T-helper 1 cell (primary cell): ENCODE measurements at regions not wholly inside any gene's neighbourhood (a gene's known extent, or its start where the extent isn't known, plus 50 kb on each side); places are given as distances from the start of the nearest gene placed in this dataset.
"Not testable (repeated sequence)": the region's sequence is repeated elsewhere in the genome, so short reads cannot be mapped to it uniquely, and the experiment has no call there.

ENCODE experiments used
- DNase-seq, 5 donors: peaks; one replicate each; pipeline ENCODE4 v3.0.0-alpha.2; 2012 to 2020

GRCh38 chr10:22158426-22158825 is 59.4 kb downstream of the EBLN1 start:
- no peak for DNase-seq

- no peak for DNase-seq
These were observed 61.1 kb downstream of the EBLN1 start for GRCh38 chr10:22156750-22157149.

GRCh38 chr10:22152403-22152802 is 65.4 kb downstream of the EBLN1 start:
- no peak for DNase-seq

- DNase-seq = no peak
These were observed 67.0 kb downstream of the EBLN1 start for GRCh38 chr10:22150842-22151241.

- DNase-seq = no peak
These were observed 68.9 kb downstream of the EBLN1 start for GRCh38 chr10:22148961-22149360.

GRCh38 chr10:22145873-22146272 is 71.9 kb downstream of the EBLN1 start:
- not testable (repeated sequence) for DNase-seq

GRCh38 chr10:22137542-22137941 is 80.3 kb downstream of the EBLN1 start:
- DNase-seq = no peak

DNA sequence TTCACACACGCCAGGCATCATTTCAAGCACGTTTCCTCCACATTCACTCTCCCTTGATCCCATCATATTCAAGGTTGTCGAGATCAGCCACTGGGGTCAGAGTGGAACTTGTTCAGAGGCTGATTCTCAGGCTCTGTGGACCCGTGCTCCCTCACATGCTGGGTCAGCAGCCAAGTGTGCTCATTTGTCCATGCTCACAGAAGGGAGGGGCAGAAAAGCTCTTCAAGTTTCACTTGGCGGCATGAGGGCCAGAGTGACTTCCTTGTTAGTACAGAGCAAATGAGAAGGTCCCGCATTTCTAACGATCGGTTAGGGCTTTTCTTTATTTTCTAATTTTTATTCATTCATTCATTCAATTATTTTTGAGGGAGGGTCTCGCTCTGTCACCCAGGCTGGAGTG is 82.2 kb downstream of the EBLN1 start:
- DNase-seq = no peak

DNA sequence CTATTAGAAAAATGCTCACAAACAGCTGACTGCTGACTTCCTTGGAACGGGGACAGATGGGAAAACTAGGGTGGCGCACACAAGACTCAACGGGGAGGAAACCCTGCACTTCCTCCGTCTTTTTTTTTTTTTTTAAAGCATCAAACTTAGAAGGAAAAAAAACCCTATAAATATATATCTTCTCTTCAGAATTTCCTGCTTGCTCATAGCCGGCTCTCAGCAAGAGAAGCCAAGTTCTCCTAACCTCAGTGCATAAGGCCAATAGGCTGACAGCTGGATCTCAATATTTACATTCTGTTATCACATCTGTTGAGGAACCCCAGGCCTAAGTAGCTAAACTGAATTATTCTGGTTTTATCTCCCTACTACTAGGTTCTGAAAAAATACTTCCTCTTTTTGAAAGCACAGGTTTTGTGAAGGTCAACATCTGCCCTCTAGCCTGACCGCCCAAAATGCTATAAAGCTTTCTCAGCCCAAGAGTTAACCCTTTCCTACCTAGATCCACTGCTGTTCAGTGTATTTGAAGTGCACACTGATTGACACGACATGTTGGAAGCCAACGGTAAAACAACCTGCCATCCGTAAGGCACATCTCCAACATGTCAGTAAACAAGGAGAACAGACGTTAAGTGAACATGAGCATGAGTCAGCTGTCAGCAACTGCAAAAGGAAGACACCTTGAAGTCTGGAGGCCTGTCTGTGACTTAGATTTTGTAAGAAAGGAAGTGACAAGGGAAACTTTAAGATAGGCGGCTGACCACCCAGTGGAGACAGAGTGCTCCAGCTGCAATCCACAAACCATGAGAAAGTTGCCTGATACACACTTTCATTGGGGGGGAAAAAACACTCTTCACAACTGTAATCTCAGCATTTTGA is 83.8 kb downstream of the EBLN1 start:
- no peak for DNase-seq

GRCh38 chr10:22130824-22131223 is 87.0 kb downstream of the EBLN1 start:
- DNase-seq = not testable (repeated sequence)

- not testable (repeated sequence) for DNase-seq
These were observed 88.2 kb downstream of the EBLN1 start for GRCh38 chr10:22129612-22130011.

DNA sequence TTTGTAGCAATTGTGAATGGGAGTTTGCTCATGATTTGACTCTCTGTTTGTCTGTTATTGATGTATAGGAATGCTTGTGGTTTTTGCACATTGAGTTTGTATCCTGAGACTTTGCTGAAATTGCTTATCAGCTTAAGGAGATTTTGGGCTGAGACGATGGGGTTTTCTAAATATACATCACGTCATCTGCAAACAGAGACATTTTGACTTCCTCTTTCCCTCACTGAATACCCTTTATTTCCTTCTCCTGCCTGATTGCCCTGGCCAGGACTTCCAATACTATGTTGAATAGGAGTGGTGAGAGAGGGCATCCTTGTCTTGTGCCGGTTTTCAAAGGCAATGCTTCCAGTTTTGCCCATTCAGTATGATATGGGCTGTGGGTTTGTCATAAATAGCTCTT is 96.6 kb downstream of the EBLN1 start:
- not testable (repeated sequence) for DNase-seq

- not testable (repeated sequence) for DNase-seq
These were observed 97.7 kb downstream of the EBLN1 start for GRCh38 chr10:22120072-22120471.

GRCh38 chr10:22119575-22119974 is 98.2 kb downstream of the EBLN1 start:
- not testable (repeated sequence) for DNase-seq

- DNase-seq = no peak
These were observed 106.1 kb downstream of the EBLN1 start for GRCh38 chr10:22111705-22112104.

- DNase-seq = no peak
These were observed 106.6 kb downstream of the EBLN1 start for GRCh38 chr10:22111260-22111659.

- DNase-seq = no peak
These were observed 107.1 kb downstream of the EBLN1 start for GRCh38 chr10:22110761-22111160.

DNA sequence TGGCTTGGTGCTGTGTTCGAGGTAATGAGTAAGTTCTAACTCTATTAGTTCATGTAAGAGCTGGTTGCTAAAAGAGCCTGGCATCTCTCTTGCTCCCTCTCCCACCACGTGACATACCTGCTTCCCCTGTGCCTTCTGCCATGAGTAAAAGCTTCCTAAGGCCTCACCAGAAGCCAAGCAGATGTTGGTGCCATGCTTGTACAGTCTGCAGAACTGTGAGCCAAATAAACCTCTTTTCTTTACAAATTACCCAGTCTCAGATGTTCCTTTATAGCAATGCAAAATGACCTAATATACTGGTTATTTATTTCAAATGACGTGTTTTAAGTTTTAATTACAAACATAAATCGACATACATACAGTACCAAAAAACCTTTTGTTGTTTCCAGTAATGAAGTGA is 101.7 kb upstream of the DNAJC1 start:
- no peak for DNase-seq

GRCh38 chr10:22103701-22104470 is 100.4 kb upstream of the DNAJC1 start:
- peak in 1 of 5 donors; percentile 6 for DNase-seq

DNA sequence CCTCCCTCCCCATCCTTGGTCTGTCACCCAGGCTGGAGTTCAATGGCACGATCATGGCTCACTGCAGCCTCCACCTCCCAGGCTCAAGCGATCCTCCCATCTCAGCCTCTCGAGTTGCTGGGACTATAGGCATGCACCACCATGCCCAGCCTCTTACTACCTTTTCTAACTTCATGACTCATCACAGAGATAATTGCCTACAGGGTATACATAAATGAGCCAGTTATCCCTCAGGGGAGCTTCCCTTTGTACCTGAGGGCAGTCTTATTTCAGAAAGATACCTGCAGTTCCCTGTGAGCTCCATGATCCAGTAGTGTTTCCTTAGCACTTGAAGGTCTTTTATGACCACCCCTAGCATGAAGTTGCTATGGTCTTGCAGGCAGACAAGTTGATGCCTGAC is 94.2 kb upstream of the DNAJC1 start:
- DNase-seq = no peak

GRCh38 chr10:22091260-22091659 is 87.7 kb upstream of the DNAJC1 start:
- DNase-seq = not testable (repeated sequence)

GRCh38 chr10:22087402-22087738 is 83.8 kb upstream of the DNAJC1 start:
- no peak for DNase-seq

DNA sequence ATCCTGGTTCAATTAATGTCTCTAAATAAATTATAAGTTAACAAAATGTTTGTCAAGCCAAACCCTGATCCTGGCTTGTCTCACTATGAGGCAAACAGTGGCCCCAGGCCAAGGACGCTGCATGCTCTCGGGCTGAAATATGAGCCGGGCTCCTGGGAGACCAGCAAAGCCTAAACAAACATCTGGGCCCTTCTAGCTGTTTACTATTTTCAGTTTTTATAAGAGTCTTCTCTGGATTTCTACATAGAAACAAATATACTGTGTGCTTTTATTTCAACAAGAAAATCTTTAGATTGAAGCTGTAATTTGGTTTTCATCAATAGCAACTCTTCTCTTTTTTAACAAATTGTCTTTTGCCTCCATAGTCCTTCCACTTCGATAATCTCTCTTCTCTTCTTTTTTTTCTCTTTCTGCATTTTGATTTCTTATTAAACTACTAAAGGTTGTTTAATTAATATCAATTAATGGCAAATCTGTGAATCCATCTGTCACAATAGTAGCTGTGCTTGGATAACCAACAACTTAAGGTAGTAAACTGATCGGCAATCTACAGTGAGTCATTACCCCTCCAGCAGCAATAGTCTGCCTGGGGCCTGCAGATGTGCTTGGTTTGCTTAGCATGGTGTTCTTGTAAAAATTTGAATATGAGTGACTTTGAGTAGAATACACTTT is 83.3 kb upstream of the DNAJC1 start:
- no peak for DNase-seq
